ENCODE measurements at regions not wholly inside any gene's neighbourhood (a gene's known extent, or its start where the extent isn't known, plus 50 kb on each side); places are given as distances from the start of the nearest gene placed in this dataset.

GRCh38 chr3:197352382-197352781, 54.0 kb upstream of the DLG1 start:
- H3K27me3 Mint-ChIP-seq (ENCODE audit: low read depth): no peaks in the 10 kb centered on the region
- no peak overlapping the region for H3K27ac Mint-ChIP-seq
- ChIA-PET CTCF (no interaction called here), POLR2A (no interaction called here)
- TF ChIP-seq NFATC4 (CRISPR knock-in tag; IDR thresholded peaks at IDR 0.05) (no peak), ZNF219 (CRISPR knock-in tag; IDR thresholded peaks at IDR 0.05; ENCODE audit: borderline replicate concordance) (no peak), TP53 (CRISPR knock-in tag; IDR thresholded peaks at IDR 0.05) (no peak), TEAD1 (CRISPR knock-in tag; IDR thresholded peaks at IDR 0.05) (no peak), PRRX2 (CRISPR knock-in tag; IDR thresholded peaks at IDR 0.05) (no peak)
- no peak overlapping the region for H3K4me3 Mint-ChIP-seq
- ATAC-seq (no peak), DNase-seq (ENCODE audit: low spot score) (no peak)
- H3K36me3 Mint-ChIP-seq: peaks cover 2% of the 10 kb centered on the region; the same call in 1 of the 2 replicates
- no peaks in the 10 kb centered on the region for H3K9me3 Mint-ChIP-seq
- peaks cover 8% of the 10 kb centered on the region for H3K4me1 Mint-ChIP-seq

- Mint-ChIP-seq H3K36me3 (no peaks in the 10 kb centered on the region), H3K4me1 (peaks cover 8% of the 10 kb centered on the region), H3K27me3 (ENCODE audit: low read depth) (no peaks in the 10 kb centered on the region), H3K9me3 (no peaks in the 10 kb centered on the region), H3K4me3 (no peak overlapping the region), H3K27ac (no peak overlapping the region)
- TF ChIP-seq ZNF121 (CRISPR knock-in tag; IDR thresholded peaks at IDR 0.05): no peak
- no peak for TF ChIP-seq FOXP4 (CRISPR knock-in tag; IDR thresholded peaks at IDR 0.05)
- TF ChIP-seq OVOL2 (CRISPR knock-in tag; IDR thresholded peaks at IDR 0.05; ENCODE audit: borderline replicate concordance): no peak
- no peak for TF ChIP-seq CTCF (IDR thresholded peaks at IDR 0.05)
- no peak for TF ChIP-seq TCF7 (CRISPR knock-in tag; IDR thresholded peaks at IDR 0.05; ENCODE audit: low read depth)
- TF ChIP-seq MYBL2 (CRISPR knock-in tag; IDR thresholded peaks at IDR 0.05): no peak
- no peak for TF ChIP-seq CDX4 (CRISPR knock-in tag; IDR thresholded peaks at IDR 0.05; ENCODE audit: borderline replicate concordance)
- TF ChIP-seq EMX1 (CRISPR knock-in tag; IDR thresholded peaks at IDR 0.05): no peak
- TF ChIP-seq CREM (CRISPR knock-in tag; IDR thresholded peaks at IDR 0.05): no peak
- no peak for TF ChIP-seq E2F5 (CRISPR knock-in tag; IDR thresholded peaks at IDR 0.05)
- TF ChIP-seq GRHL2 (CRISPR knock-in tag; IDR thresholded peaks at IDR 0.05; ENCODE audit: insufficient replicate concordance, severe bottlenecking): no peak
- no peak for TF ChIP-seq ZNF416 (CRISPR knock-in tag; IDR thresholded peaks at IDR 0.05)
- no peak for TF ChIP-seq USF1 (CRISPR knock-in tag; IDR thresholded peaks at IDR 0.05)
- TF ChIP-seq ZBTB21 (CRISPR knock-in tag; IDR thresholded peaks at IDR 0.05; ENCODE audit: borderline replicate concordance): no peak
- no peak for TF ChIP-seq RORB (CRISPR knock-in tag; IDR thresholded peaks at IDR 0.05)
- TF ChIP-seq ZNF425 (CRISPR knock-in tag; conservative IDR thresholded peaks at IDR 0.05): no peak
- POLR2A ChIA-PET: no interaction called here
- CTCF ChIA-PET: no interaction called here
- no peak for ATAC-seq
- DNase-seq (ENCODE audit: low spot score): no peak
Observed at GRCh38 chr3:197350446-197350845, 52.0 kb upstream of the DLG1 start.
